H1 (cell line): ENCODE measurements at regions not wholly inside any gene's neighbourhood (a gene's known extent, or its start where the extent isn't known, plus 50 kb on each side); places are given as distances from the start of the nearest gene placed in this dataset.

Experiments used
- BACH1 ChIP-seq: IDR thresholded peaks from 2 replicates; pipeline ENCODE4 v1.6.1; 2012; ENCODE audit warnings: low read length, improper control_type of control experiment
- CBX5 ChIP-seq: fragments of 300-800, 300-1000 bp; sonication (generic); IDR thresholded peaks from 2 replicates; pipeline ENCODE4 v1.7.1; 2016; ENCODE audit warnings: antibody characterized with exemption, low read length, low read depth
- EP300 ChIP-seq, 2 experiments: IDR thresholded peaks; 1 replicate in 1 of 2; 2 replicates in 1 of 2; pipeline ENCODE4 v1.6.1; 2011 to 2012; ENCODE audit warnings: low read depth in 2 of 2, low read length in 2 of 2, mild to moderate bottlenecking in 2 of 2, borderline replicate concordance in 1 of 2, inconsistent platforms in 1 of 2, moderate library complexity in 1 of 2
- RBBP5 ChIP-seq: IDR thresholded peaks from 2 replicates; pipeline ENCODE4 v1.7.1; 2012; ENCODE audit warnings: low read depth, mild to moderate bottlenecking, inconsistent platforms, low read length, moderate library complexity, borderline replicate concordance
- SP4 ChIP-seq: IDR thresholded peaks from 2 replicates; pipeline ENCODE4 v1.6.1; 2012; ENCODE audit warnings: low read length, inconsistent platforms
- TF ChIP-seq, protein P1 (sequence below): fragments of 300-600 bp; sonication (generic); IDR thresholded peaks from 2 replicates; pipeline ENCODE4 v1.7.1; 2012; ENCODE audit warnings: low read length, moderate library complexity, mild to moderate bottlenecking, inconsistent platforms; ENCODE audit not compliant: insufficient replicate concordance

- TF ChIP-seq, protein P1, sequence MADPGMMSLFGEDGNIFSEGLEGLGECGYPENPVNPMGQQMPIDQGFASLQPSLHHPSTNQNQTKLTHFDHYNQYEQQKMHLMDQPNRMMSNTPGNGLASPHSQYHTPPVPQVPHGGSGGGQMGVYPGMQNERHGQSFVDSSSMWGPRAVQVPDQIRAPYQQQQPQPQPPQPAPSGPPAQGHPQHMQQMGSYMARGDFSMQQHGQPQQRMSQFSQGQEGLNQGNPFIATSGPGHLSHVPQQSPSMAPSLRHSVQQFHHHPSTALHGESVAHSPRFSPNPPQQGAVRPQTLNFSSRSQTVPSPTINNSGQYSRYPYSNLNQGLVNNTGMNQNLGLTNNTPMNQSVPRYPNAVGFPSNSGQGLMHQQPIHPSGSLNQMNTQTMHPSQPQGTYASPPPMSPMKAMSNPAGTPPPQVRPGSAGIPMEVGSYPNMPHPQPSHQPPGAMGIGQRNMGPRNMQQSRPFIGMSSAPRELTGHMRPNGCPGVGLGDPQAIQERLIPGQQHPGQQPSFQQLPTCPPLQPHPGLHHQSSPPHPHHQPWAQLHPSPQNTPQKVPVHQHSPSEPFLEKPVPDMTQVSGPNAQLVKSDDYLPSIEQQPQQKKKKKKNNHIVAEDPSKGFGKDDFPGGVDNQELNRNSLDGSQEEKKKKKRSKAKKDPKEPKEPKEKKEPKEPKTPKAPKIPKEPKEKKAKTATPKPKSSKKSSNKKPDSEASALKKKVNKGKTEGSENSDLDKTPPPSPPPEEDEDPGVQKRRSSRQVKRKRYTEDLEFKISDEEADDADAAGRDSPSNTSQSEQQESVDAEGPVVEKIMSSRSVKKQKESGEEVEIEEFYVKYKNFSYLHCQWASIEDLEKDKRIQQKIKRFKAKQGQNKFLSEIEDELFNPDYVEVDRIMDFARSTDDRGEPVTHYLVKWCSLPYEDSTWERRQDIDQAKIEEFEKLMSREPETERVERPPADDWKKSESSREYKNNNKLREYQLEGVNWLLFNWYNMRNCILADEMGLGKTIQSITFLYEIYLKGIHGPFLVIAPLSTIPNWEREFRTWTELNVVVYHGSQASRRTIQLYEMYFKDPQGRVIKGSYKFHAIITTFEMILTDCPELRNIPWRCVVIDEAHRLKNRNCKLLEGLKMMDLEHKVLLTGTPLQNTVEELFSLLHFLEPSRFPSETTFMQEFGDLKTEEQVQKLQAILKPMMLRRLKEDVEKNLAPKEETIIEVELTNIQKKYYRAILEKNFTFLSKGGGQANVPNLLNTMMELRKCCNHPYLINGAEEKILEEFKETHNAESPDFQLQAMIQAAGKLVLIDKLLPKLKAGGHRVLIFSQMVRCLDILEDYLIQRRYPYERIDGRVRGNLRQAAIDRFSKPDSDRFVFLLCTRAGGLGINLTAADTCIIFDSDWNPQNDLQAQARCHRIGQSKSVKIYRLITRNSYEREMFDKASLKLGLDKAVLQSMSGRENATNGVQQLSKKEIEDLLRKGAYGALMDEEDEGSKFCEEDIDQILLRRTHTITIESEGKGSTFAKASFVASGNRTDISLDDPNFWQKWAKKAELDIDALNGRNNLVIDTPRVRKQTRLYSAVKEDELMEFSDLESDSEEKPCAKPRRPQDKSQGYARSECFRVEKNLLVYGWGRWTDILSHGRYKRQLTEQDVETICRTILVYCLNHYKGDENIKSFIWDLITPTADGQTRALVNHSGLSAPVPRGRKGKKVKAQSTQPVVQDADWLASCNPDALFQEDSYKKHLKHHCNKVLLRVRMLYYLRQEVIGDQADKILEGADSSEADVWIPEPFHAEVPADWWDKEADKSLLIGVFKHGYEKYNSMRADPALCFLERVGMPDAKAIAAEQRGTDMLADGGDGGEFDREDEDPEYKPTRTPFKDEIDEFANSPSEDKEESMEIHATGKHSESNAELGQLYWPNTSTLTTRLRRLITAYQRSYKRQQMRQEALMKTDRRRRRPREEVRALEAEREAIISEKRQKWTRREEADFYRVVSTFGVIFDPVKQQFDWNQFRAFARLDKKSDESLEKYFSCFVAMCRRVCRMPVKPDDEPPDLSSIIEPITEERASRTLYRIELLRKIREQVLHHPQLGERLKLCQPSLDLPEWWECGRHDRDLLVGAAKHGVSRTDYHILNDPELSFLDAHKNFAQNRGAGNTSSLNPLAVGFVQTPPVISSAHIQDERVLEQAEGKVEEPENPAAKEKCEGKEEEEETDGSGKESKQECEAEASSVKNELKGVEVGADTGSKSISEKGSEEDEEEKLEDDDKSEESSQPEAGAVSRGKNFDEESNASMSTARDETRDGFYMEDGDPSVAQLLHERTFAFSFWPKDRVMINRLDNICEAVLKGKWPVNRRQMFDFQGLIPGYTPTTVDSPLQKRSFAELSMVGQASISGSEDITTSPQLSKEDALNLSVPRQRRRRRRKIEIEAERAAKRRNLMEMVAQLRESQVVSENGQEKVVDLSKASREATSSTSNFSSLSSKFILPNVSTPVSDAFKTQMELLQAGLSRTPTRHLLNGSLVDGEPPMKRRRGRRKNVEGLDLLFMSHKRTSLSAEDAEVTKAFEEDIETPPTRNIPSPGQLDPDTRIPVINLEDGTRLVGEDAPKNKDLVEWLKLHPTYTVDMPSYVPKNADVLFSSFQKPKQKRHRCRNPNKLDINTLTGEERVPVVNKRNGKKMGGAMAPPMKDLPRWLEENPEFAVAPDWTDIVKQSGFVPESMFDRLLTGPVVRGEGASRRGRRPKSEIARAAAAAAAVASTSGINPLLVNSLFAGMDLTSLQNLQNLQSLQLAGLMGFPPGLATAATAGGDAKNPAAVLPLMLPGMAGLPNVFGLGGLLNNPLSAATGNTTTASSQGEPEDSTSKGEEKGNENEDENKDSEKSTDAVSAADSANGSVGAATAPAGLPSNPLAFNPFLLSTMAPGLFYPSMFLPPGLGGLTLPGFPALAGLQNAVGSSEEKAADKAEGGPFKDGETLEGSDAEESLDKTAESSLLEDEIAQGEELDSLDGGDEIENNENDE = no peak
- TF ChIP-seq BACH1 (no peak), EP300 (IDR thresholded peaks at IDR 0.05; ENCODE audit: borderline replicate concordance in 1 of 2, low read depth in 2 of 2, low read length in 2 of 2) (no peak), CBX5 (no peak), RBBP5 (no peak), SP4 (no peak)
Observed at GRCh38 chr6:6491761-6492160, 96.8 kb upstream of the LY86 start (continued).
